GM23338 (cell line): ENCODE measurements at regions not wholly inside any gene's neighbourhood (a gene's known extent, or its start where the extent isn't known, plus 50 kb on each side); places are given as distances from the start of the nearest gene placed in this dataset.

Experiments used
- ATAC-seq: fragments of 200-7000 bp; cut with Tn5 transposase; 3 replicates; pipeline ENCODE4 v1.9.1; 2020
- DNase-seq: peaks from one replicate; pipeline ENCODE4 v3.0.0-alpha.2; 2015; ENCODE audit warnings: low spot score
- H2AFZ ChIP-seq: fragments of 200-600 bp; sonication (generic); 2 replicates; pipeline ENCODE4 v1.8.0; 2016; ENCODE audit warnings: antibody characterized with exemption, mild to moderate bottlenecking, moderate library complexity
- H3F3A ChIP-seq: fragments of 200-600 bp; sonication (generic); replicated peaks from 2 replicates; pipeline ENCODE4 v1.8.0; 2017; ENCODE audit warnings: antibody characterized with exemption, mixed run types, low read depth
- H3K27ac ChIP-seq: fragments of 200-600 bp; sonication (generic); 2 replicates; pipeline ENCODE4 v1.6.1; 2016; ENCODE audit warnings: low read depth
- H3K27me3 ChIP-seq: fragments of 200-600 bp; sonication (generic); 2 replicates; pipeline ENCODE4 v1.8.0; 2016; ENCODE audit warnings: mild to moderate bottlenecking, mixed run types, moderate library complexity; ENCODE audit not compliant: insufficient read depth
- H3K36me3 ChIP-seq: fragments of 200-600 bp; sonication (generic); 2 replicates; pipeline ENCODE4 v1.8.0; 2016; ENCODE audit warnings: mild to moderate bottlenecking; ENCODE audit not compliant: insufficient read depth
- H3K4me1 ChIP-seq: fragments of 200-600 bp; sonication (generic); 2 replicates; pipeline ENCODE4 v1.8.0; 2016; ENCODE audit warnings: mild to moderate bottlenecking, moderate library complexity; ENCODE audit not compliant: insufficient read depth
- H3K4me2 ChIP-seq: fragments of 200-600 bp; sonication (generic); 2 replicates; pipeline ENCODE4 v1.7.1; 2017; ENCODE audit warnings: mixed run types
- H3K4me3 ChIP-seq: fragments of 200-600 bp; sonication (generic); 2 replicates; pipeline ENCODE4 v1.6.1; 2016; ENCODE audit warnings: mixed run types
- H3K79me2 ChIP-seq: fragments of 200-600 bp; sonication (generic); replicated peaks from 2 replicates; pipeline ENCODE4 v1.8.0; 2017; ENCODE audit warnings: mild to moderate bottlenecking; ENCODE audit not compliant: insufficient read depth
- H3K9me2 ChIP-seq: fragments of 200-600 bp; sonication (generic); 2 replicates; pipeline ENCODE4 v1.8.0; 2017; ENCODE audit not compliant: insufficient read depth
- H4K20me1 ChIP-seq: fragments of 200-600 bp; sonication (generic); replicated peaks from 2 replicates; pipeline ENCODE4 v1.8.0; 2017; ENCODE audit warnings: mild to moderate bottlenecking; ENCODE audit not compliant: insufficient read depth
- H3K27ac Mint-ChIP-seq: 2 replicates; pipeline ENCODE4 v1.8.0; 2020; ENCODE audit warnings: inconsistent platforms, mild to moderate bottlenecking, moderate library complexity, mixed read lengths
- H3K27me3 Mint-ChIP-seq: 3 replicates; pipeline ENCODE4 v1.8.0; 2022; ENCODE audit warnings: low read depth, mild to moderate bottlenecking, moderate library complexity, mixed read lengths, inconsistent platforms; ENCODE audit not compliant: insufficient read depth, poor library complexity
- H3K36me3 Mint-ChIP-seq: 3 replicates; pipeline ENCODE4 v1.8.0; 2021; ENCODE audit warnings: low read depth, mild to moderate bottlenecking, inconsistent platforms, moderate library complexity, mixed read lengths
- H3K4me1 Mint-ChIP-seq: 3 replicates; pipeline ENCODE4 v1.8.0; 2020; ENCODE audit warnings: mild to moderate bottlenecking, inconsistent platforms, mixed read lengths
- H3K4me3 Mint-ChIP-seq: 3 replicates; pipeline ENCODE4 v1.8.0; 2021; ENCODE audit warnings: moderate library complexity, mild to moderate bottlenecking, inconsistent platforms, mixed read lengths
- H3K9me3 Mint-ChIP-seq: 3 replicates; pipeline ENCODE4 v1.8.0; 2020; ENCODE audit warnings: moderate library complexity, mild to moderate bottlenecking, inconsistent platforms, mixed read lengths
- CREB1 ChIP-seq: fragments of 250-450 bp; sonication (Bioruptor Pico); IDR thresholded peaks from 2 replicates; pipeline ENCODE4 v1.5.0; 2020; ENCODE audit warnings: low read depth, mild to moderate bottlenecking, moderate library complexity
- CTCF ChIP-seq, 2 experiments: fragments of 200-600 bp in 1 of 2; sonication (generic) in 1 of 2; conservative IDR thresholded peaks; 2 replicates each; pipeline versions ENCODE4 v1.5.1 to v1.6.1; 2016 to 2017; ENCODE audit warnings: antibody characterized with exemption in 2 of 2, low read depth in 2 of 2, mild to moderate bottlenecking in 2 of 2, moderate library complexity in 1 of 2
- ETS1 ChIP-seq: IDR thresholded peaks from 2 replicates; pipeline ENCODE4 v1.6.1; 2016; ENCODE audit warnings: antibody characterized with exemption
- EZH2 ChIP-seq: fragments of 200-600 bp; sonication (generic); IDR thresholded peaks from one replicate; pipeline ENCODE4 v1.8.0; 2017; ENCODE audit warnings: antibody characterized with exemption, mild to moderate bottlenecking, low read depth; ENCODE audit not compliant: unreplicated experiment
- EZH2phosphoT487 ChIP-seq: fragments of 200-600 bp; sonication (generic); IDR thresholded peaks from one replicate; pipeline ENCODE4 v1.8.1; 2018; ENCODE audit warnings: antibody characterized with exemption; ENCODE audit not compliant: unreplicated experiment
- JUNB ChIP-seq: IDR thresholded peaks from one replicate; pipeline ENCODE4 v1.6.1; 2016; ENCODE audit warnings: antibody characterized with exemption; ENCODE audit not compliant: unreplicated experiment
- NANOG ChIP-seq: IDR thresholded peaks from 2 replicates; pipeline ENCODE4 v1.6.1; 2016; ENCODE audit warnings: antibody characterized with exemption, borderline replicate concordance
- POLR2AphosphoS5 ChIP-seq: IDR thresholded peaks from 2 replicates; pipeline ENCODE4 v1.6.1; 2016; ENCODE audit warnings: antibody characterized with exemption, low read depth
- STAT1 ChIP-seq: IDR thresholded peaks from one replicate; pipeline ENCODE4 v1.6.1; 2016; ENCODE audit warnings: antibody characterized with exemption; ENCODE audit not compliant: unreplicated experiment
- ZNF114 ChIP-seq: fragments of 250-450 bp; sonication (Bioruptor Pico); IDR thresholded peaks from 2 replicates; pipeline ENCODE4 v1.5.0; 2020; ENCODE audit warnings: mild to moderate bottlenecking, moderate library complexity
- ZNF331 ChIP-seq: fragments of 250-450 bp; sonication (Bioruptor Pico); IDR thresholded peaks from 2 replicates; pipeline ENCODE4 v1.5.0; 2020; ENCODE audit warnings: low read depth, mild to moderate bottlenecking, moderate library complexity
- TF ChIP-seq, protein P1 (sequence below): IDR thresholded peaks from one replicate; pipeline ENCODE4 v1.6.1; 2018; ENCODE audit warnings: antibody characterized with exemption; ENCODE audit not compliant: unreplicated experiment
- TF ChIP-seq, protein P2 (sequence below): fragments of 250-450 bp; sonication (Bioruptor Pico); IDR thresholded peaks from 2 replicates; pipeline ENCODE4 v1.5.0; 2020; ENCODE audit warnings: mild to moderate bottlenecking, moderate library complexity

DNA sequence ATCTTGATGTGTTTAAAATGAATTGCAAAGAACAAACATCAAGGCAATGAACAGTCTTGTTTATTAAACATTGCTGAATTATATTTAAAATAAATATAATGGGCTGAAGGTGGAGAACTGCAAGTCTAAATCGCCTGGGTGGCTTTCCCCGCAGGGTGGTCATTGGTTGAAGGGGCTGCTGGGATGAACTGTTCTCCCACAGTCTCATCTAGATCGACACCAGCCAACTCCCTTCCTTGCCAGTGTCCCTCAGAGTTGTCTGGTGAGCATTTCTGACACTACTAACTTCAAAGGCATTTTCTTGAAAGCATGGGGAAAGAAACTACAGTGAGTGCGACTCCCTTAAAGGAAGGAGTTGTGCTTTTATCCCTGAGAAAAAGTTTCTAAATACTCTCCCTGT lies 196.5 kb upstream of the LRTM1 start:
- no peaks in the 10 kb centered on the region for H4K20me1 ChIP-seq
- no peaks in the 10 kb centered on the region for H3K27me3 ChIP-seq
- H3K27ac ChIP-seq: no peak overlapping the region
- H2AFZ ChIP-seq: peak overlapping the region; percentile 52; the same call in 1 of the 2 replicates
- no peaks in the 10 kb centered on the region for H3K4me1 ChIP-seq
- ATAC-seq (no peak), DNase-seq (no peak)
- Mint-ChIP-seq H3K27ac (no peak overlapping the region), H3K4me3 (no peak overlapping the region), H3K9me3 (no peaks in the 10 kb centered on the region), H3K36me3 (no peaks in the 10 kb centered on the region), H3K4me1 (peaks cover 9% of the 10 kb centered on the region), H3K27me3 (no peaks in the 10 kb centered on the region)
- no peaks in the 10 kb centered on the region for H3K79me2 ChIP-seq
- H3K36me3 ChIP-seq: no peaks in the 10 kb centered on the region
- no peaks in the 10 kb centered on the region for H3K9me2 ChIP-seq
- H3K4me2 ChIP-seq: no peak overlapping the region
- H3K4me3 ChIP-seq: no peak overlapping the region
- no peak for TF ChIP-seq NANOG
- TF ChIP-seq ZNF331: no peak
- TF ChIP-seq JUNB: no peak
- TF ChIP-seq, protein P1, sequence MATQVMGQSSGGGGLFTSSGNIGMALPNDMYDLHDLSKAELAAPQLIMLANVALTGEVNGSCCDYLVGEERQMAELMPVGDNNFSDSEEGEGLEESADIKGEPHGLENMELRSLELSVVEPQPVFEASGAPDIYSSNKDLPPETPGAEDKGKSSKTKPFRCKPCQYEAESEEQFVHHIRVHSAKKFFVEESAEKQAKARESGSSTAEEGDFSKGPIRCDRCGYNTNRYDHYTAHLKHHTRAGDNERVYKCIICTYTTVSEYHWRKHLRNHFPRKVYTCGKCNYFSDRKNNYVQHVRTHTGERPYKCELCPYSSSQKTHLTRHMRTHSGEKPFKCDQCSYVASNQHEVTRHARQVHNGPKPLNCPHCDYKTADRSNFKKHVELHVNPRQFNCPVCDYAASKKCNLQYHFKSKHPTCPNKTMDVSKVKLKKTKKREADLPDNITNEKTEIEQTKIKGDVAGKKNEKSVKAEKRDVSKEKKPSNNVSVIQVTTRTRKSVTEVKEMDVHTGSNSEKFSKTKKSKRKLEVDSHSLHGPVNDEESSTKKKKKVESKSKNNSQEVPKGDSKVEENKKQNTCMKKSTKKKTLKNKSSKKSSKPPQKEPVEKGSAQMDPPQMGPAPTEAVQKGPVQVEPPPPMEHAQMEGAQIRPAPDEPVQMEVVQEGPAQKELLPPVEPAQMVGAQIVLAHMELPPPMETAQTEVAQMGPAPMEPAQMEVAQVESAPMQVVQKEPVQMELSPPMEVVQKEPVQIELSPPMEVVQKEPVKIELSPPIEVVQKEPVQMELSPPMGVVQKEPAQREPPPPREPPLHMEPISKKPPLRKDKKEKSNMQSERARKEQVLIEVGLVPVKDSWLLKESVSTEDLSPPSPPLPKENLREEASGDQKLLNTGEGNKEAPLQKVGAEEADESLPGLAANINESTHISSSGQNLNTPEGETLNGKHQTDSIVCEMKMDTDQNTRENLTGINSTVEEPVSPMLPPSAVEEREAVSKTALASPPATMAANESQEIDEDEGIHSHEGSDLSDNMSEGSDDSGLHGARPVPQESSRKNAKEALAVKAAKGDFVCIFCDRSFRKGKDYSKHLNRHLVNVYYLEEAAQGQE: no peak
- no peak for TF ChIP-seq ZNF114
- TF ChIP-seq POLR2AphosphoS5: no peak
- TF ChIP-seq, protein P2, sequence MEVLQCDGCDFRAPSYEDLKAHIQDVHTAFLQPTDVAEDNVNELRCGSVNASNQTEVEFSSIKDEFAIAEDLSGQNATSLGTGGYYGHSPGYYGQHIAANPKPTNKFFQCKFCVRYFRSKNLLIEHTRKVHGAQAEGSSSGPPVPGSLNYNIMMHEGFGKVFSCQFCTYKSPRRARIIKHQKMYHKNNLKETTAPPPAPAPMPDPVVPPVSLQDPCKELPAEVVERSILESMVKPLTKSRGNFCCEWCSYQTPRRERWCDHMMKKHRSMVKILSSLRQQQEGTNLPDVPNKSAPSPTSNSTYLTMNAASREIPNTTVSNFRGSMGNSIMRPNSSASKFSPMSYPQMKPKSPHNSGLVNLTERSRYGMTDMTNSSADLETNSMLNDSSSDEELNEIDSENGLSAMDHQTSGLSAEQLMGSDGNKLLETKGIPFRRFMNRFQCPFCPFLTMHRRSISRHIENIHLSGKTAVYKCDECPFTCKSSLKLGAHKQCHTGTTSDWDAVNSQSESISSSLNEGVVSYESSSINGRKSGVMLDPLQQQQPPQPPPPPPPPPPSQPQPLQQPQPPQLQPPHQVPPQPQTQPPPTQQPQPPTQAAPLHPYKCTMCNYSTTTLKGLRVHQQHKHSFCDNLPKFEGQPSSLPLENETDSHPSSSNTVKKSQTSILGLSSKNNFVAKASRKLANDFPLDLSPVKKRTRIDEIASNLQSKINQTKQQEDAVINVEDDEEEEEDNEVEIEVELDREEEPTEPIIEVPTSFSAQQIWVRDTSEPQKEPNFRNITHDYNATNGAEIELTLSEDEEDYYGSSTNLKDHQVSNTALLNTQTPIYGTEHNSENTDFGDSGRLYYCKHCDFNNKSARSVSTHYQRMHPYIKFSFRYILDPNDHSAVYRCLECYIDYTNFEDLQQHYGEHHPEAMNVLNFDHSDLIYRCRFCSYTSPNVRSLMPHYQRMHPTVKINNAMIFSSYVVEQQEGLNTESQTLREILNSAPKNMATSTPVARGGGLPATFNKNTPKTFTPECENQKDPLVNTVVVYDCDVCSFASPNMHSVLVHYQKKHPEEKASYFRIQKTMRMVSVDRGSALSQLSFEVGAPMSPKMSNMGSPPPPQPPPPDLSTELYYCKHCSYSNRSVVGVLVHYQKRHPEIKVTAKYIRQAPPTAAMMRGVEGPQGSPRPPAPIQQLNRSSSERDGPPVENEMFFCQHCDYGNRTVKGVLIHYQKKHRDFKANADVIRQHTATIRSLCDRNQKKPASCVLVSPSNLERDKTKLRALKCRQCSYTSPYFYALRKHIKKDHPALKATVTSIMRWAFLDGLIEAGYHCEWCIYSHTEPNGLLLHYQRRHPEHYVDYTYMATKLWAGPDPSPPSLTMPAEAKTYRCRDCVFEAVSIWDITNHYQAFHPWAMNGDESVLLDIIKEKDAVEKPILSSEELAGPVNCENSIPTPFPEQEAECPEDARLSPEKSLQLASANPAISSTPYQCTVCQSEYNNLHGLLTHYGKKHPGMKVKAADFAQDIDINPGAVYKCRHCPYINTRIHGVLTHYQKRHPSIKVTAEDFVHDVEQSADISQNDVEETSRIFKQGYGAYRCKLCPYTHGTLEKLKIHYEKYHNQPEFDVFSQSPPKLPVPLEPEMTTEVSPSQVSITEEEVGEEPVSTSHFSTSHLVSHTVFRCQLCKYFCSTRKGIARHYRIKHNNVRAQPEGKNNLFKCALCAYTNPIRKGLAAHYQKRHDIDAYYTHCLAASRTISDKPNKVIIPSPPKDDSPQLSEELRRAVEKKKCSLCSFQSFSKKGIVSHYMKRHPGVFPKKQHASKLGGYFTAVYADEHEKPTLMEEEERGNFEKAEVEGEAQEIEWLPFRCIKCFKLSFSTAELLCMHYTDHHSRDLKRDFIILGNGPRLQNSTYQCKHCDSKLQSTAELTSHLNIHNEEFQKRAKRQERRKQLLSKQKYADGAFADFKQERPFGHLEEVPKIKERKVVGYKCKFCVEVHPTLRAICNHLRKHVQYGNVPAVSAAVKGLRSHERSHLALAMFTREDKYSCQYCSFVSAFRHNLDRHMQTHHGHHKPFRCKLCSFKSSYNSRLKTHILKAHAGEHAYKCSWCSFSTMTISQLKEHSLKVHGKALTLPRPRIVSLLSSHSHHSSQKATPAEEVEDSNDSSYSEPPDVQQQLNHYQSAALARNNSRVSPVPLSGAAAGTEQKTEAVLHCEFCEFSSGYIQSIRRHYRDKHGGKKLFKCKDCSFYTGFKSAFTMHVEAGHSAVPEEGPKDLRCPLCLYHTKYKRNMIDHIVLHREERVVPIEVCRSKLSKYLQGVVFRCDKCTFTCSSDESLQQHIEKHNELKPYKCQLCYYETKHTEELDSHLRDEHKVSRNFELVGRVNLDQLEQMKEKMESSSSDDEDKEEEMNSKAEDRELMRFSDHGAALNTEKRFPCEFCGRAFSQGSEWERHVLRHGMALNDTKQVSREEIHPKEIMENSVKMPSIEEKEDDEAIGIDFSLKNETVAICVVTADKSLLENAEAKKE: no peak
- no peak for TF ChIP-seq STAT1
- TF ChIP-seq CREB1 (CRISPR knock-in tag): no peak
- no peak for TF ChIP-seq EZH2phosphoT487
- no peak for TF ChIP-seq CTCF (conservative IDR thresholded peaks at IDR 0.05; ENCODE audit: low read depth in 2 of 2)
- no peak for TF ChIP-seq ETS1
- no peak for TF ChIP-seq EZH2
- H3F3A ChIP-seq: no peaks in the 10 kb centered on the region
